ENCODE measurements at regions not wholly inside any gene's neighbourhood (a gene's known extent, or its start where the extent isn't known, plus 50 kb on each side); places are given as distances from the start of the nearest gene placed in this dataset.

DNA sequence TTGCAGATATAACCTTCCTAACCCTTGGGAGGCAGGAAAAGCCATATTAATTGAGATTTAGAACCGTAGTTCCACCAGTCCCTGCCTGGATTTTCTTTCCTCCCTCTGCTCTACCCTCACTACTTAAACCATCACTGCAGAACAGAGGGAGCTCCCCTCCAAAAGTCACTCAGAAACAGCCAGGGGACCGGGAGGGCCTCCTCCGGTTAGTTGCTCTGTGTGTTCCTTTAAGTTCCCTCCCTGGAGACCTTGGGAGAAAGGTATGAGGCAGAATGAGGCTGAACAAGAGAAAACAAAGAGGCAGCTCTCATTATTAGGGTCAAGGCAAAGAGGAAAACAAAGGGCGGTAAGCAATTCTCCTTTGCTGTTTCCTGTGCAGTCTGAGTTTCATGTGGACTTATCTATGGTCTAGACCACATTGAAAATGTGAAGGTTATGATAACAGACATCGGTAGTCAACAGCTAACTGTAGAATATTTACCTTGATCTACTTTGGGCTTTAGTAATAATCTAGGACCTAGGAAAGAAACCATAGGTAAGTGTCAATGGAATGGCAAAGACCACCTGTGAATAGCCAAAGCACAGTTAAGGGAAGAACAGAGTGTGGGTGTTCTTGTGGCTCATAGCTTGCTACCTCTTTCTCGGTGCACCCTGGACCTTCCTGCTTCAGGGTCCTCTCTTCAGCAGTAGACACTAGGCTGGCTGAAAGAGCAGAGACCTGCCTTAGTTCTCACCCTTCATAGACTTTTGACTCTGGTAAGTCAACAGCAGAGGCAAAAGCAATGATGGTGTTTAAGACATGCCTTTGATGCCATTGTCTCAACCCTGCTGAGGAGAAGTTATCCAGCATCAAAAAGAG is 250.9 kb upstream of the CITED2 start:
- in situ Hi-C loops (cut with HindIII; ENCODE audit: low pct_unique_long_range_greater_than_20kb, low sequenced_read_pairs) = no loop called here

DNA sequence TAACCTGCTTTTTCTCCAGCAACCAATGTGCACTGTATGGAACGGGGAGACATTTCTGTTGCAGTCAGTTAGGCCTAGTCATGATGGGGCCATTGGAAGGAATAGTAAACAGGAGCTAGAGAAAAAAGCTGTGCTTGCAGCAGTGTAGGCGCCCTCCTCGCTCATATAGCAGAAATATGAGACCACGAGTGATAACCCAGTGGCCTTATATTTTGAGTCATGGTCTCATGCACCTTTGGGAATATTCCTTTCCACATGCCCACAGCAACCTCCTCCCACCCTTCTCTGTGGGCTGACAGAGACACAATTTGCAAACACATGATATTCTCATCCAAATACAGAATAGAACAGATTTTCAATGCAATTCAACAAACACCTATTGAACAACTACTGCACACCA is 248.9 kb upstream of the CITED2 start:
- no peak for DNase-seq (ENCODE audit: low read depth in 1 of 2, low spot score in 1 of 2)
- in situ Hi-C loops (cut with HindIII; ENCODE audit: low pct_unique_long_range_greater_than_20kb, low sequenced_read_pairs) = no loop called here
- TF ChIP-seq JUND (IDR thresholded peaks at IDR 0.05; ENCODE audit: low read depth) = no peak

More for the DNA sequence above, 250.9 kb upstream of the CITED2 start:
- no peak for TF ChIP-seq JUND (IDR thresholded peaks at IDR 0.05; ENCODE audit: low read depth)
- DNase-seq (ENCODE audit: low read depth in 1 of 2, low spot score in 1 of 2) = no peak

DNA sequence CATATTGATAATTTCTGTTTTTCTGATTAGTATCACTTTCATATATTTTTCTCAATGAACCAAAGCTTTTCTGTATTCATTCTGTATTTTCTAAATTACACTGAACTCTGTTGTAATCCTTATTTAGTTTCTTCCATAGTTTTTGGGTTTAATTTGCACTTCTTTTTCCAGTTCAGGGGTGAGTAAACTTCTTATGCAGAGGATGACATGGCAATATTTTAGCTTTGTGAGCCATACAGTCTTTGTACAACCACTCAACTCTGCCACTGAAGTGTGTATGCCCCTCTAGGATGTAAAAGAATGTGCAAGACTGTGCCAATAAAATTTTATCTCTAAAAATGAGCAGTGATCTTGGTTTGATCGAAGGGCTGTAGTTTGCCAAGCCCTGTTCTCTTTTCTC is 239.0 kb upstream of the CITED2 start:
- in situ Hi-C loops (cut with HindIII; ENCODE audit: low pct_unique_long_range_greater_than_20kb, low sequenced_read_pairs) = no loop called here
- no peak for DNase-seq (ENCODE audit: low read depth in 1 of 2, low spot score in 1 of 2)
- TF ChIP-seq JUND (IDR thresholded peaks at IDR 0.05; ENCODE audit: low read depth) = no peak

DNA sequence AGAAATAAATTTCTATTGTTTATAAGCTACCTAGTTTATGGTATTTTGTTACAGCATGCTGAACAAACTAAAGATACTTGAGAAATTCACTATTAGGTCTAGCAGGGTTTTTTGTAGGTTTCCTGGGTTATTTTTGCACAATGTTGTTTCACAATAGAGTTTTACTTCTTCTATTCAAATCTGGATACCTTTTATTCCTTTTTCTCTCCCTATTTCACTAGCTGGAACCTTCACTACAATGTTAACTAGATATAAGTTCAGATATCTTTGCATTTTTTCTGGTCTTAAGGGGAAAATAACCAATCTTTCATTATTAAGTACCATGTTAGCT is 237.7 kb upstream of the CITED2 start:
- TF ChIP-seq JUND (IDR thresholded peaks at IDR 0.05; ENCODE audit: low read depth) = no peak
- DNase-seq (ENCODE audit: low read depth in 1 of 2, low spot score in 1 of 2) = no peak
- in situ Hi-C loops (cut with HindIII; ENCODE audit: low pct_unique_long_range_greater_than_20kb, low sequenced_read_pairs) = no loop called here

DNA sequence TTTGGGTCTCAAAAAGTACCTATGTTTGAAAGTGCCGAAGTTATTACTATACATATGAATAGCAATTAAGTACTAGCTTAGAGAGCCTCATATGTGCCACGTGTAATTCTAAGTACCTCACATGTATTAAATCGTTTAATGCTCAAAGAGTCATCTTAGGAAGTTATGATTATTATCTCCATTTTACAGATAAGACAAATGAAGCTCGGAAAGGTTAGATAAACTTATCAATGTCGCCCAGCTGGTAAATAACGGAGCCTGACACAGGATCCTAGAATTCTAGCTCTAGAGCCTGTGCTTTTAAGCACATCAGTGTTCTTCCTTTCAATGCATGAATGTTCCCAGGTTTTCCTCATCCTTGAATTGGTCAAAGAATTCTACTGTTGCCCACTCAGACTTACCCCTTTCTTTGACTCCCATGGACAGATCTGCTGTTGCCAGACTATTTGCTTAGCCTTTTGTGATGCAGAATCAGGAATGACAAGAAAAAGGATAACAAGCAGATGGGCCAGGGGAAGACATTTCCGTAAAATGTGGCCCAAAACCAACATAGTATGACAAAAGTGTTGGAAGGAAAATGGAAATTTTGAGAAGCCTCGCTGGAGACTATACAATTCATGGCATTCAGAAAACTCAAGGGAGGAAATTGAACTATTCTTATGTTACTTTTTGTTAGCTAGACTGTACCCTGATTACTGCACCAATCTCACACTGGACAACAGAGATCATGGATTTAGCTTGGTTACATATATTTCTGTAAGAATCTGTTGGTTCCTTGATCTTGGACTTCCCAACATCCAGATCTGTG is 237.1 kb upstream of the CITED2 start:
- in situ Hi-C loops (cut with HindIII; ENCODE audit: low pct_unique_long_range_greater_than_20kb, low sequenced_read_pairs) = no loop called here
- TF ChIP-seq JUND (IDR thresholded peaks at IDR 0.05; ENCODE audit: low read depth) = no peak
- no peak for DNase-seq (ENCODE audit: low read depth in 1 of 2, low spot score in 1 of 2)

DNA sequence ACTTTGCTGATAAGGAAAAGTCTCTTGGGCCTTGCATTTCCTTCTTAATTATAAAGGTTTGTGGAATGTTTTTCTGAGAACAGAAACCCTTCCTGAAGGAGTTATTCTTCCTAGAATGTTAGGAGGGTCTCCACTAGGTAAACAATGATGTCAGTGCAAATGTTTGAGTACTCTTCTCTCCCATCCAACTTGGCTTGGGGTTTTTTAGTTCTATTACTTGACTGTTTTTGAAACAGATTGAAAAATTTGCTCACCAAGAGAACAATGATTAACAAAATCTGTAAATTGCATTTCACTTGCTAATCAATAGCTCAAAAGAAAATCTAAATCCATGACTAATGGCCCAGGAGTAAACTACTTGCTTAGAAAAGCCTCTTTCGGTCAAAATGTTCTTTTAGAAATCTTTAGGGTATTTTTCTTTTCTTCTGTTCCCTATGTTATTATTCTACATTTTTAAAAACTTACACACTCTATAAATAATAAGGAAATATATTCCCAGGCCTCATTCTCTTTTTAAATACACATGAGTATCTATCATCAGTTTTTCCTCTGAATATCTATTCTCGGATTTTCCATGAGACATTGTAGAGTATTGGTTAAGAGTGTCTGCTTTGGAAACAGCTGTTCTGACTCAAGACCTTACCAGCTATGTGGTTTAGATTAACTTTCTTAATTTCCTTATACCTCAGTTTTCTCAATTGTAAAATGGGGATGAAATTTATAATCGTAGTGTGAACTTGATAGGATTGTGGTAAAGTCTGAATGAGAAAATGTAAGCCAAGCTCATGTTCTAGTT is 234.2 kb upstream of the CITED2 start:
- TF ChIP-seq JUND (IDR thresholded peaks at IDR 0.05; ENCODE audit: low read depth) = no peak
- DNase-seq (ENCODE audit: low read depth in 1 of 2, low spot score in 1 of 2) = no peak
- in situ Hi-C loops (cut with HindIII; ENCODE audit: low pct_unique_long_range_greater_than_20kb, low sequenced_read_pairs) = no loop called here

DNA sequence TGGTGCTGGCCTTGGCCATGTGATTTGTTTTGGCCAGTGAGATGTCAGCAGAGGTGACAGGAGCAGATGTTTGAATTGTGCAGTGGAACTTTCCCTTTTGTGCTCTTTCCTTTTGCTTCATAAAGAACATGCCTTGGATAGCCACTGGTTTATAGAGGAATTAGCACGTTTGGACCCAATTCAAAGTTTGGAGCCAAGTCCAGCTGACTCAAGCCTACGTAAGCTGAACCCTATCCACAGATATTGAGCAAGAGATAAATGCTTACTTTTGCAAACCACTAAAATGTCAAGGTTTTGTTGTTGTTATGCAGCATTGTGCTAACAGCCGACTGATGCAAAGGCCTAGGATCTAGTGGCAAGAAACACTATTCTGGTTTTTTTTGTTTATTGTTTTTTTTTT is 230.9 kb upstream of the CITED2 start:
- in situ Hi-C loops (cut with HindIII; ENCODE audit: low pct_unique_long_range_greater_than_20kb, low sequenced_read_pairs) = no loop called here
- DNase-seq (ENCODE audit: low read depth in 1 of 2, low spot score in 1 of 2) = no peak
- no peak for TF ChIP-seq JUND (IDR thresholded peaks at IDR 0.05; ENCODE audit: low read depth)

DNA sequence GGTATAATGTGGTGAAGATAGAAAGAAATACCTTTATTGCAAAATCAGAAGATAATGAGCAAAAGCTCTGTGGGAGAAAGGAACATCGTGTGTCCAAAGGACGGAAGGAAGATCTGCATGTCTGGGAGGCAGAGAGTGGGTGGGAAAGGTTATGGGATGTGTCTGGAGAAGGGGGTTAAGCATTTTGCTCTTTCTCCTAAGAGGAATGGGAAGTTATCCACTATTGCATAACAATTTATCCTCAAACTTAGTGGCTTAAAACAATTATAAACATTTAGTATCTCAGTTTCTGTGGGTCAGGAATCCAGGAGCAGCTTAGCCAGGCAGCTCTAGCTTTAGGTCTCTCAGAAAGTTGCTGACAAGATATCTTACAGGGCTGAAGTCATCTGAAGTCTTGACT is 229.1 kb upstream of the CITED2 start:
- TF ChIP-seq JUND (IDR thresholded peaks at IDR 0.05; ENCODE audit: low read depth) = no peak
- in situ Hi-C loops (cut with HindIII; ENCODE audit: low pct_unique_long_range_greater_than_20kb, low sequenced_read_pairs) = no loop called here
- DNase-seq (ENCODE audit: low read depth in 1 of 2, low spot score in 1 of 2) = no peak

DNA sequence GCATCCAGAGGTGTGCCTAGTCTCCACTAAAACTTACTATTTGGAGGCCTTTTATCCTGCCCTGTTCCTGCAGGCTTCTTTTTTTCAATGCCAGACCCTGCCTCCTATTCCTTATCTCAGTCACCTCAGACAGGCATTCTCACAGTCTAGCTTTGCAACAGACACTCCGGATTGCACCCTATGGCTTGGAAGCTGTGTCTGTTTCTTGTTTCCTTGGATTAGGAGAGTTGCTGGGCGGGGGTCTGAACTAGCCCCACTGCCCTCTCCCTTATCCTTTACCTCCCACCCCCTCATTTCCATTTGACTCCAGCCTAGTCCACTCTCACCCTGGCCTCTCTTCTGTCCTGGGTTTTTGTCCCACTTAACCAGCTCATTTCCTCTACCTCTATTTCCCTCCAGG is 228.1 kb upstream of the CITED2 start:
- in situ Hi-C loops (cut with HindIII; ENCODE audit: low pct_unique_long_range_greater_than_20kb, low sequenced_read_pairs) = no loop called here
- TF ChIP-seq JUND (IDR thresholded peaks at IDR 0.05; ENCODE audit: low read depth) = no peak
- DNase-seq (ENCODE audit: low read depth in 1 of 2, low spot score in 1 of 2) = no peak

DNA sequence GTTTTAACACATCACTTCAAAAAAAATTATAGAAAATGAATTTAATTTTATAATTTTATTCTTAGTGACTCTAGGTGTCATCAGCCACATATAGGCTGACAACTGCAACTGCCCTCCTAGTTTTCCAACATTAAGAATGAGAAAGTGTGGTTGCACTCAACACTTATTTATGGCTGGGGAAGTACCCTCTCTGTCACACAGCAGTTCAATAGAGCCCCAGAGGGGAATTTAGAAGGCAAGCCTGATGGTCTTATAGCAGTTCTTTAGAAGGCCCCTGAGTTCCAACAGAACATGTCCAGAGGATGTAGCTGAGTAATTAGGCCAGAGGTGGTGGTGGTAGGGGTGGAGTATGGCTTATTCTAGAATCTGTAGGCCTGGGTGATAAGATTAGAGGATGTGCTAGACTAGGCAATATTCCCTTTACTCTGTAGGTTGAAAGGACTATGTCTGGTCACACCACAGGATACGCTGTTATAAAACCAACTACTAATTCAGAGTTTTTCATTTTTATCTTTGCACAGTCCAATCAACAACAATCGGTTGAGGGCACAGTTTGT is 226.5 kb upstream of the CITED2 start:
- in situ Hi-C loops (cut with HindIII; ENCODE audit: low pct_unique_long_range_greater_than_20kb, low sequenced_read_pairs) = no loop called here
- no peak for TF ChIP-seq JUND (IDR thresholded peaks at IDR 0.05; ENCODE audit: low read depth)
- no peak for DNase-seq (ENCODE audit: low read depth in 1 of 2, low spot score in 1 of 2)

DNA sequence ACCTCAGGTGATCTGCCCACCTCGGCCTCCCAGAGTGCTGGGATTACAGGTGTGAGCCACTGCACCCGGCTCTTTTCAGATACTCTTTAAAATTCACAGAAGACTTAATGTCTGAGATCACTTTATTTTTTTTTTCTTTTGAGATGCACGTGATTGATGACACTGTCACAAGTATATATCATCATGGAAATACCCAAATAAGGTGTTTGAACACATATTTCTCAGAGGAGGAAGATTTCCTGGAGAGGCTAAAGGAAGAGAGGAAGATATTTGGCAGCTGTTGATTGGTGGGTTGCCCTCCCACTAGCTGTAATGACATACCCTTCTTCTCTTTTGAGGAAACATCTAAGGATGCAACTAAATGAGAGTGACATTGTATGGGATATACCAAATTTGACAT is 225.9 kb upstream of the CITED2 start:
- in situ Hi-C loops (cut with HindIII; ENCODE audit: low pct_unique_long_range_greater_than_20kb, low sequenced_read_pairs) = no loop called here
- DNase-seq (ENCODE audit: low read depth in 1 of 2, low spot score in 1 of 2) = no peak
- no peak for TF ChIP-seq JUND (IDR thresholded peaks at IDR 0.05; ENCODE audit: low read depth)

All from T47D (cell line).